HT-29 (cell line): ENCODE measurements at regions not wholly inside any gene's neighbourhood (a gene's known extent, or its start where the extent isn't known, plus 50 kb on each side); places are given as distances from the start of the nearest gene placed in this dataset.

Experiments
- DNase-seq: peaks from one replicate; pipeline ENCODE4 v3.0.0-alpha.2; 2015; ENCODE audit warnings: low spot score

DNA sequence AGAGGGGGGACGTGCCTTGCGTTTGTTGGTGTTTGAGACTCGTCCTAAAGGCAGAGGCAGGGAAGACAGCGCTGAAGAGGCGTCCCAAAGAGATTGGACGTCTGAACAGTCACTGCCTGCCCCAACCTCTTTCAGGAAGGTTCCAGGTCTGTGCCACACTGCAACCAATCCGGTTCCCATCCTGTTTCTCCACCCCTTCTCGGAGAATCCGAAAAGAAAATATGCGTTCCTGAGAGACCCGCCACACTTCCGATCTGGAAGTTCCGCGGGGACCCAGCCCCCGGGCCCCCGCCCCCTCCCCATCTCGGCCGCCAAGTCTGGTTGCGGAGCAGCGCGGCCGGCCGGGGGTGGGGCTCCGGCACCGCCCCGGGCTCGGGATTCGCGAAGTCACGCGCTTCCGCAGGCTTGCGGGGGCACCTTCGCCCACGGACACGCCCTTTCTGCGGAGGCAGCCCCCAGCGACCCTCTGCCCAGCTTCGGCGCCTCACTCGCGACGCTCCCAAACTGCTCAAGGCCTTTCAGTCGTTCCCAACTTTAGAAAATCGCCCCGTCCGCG lies 124.5 kb upstream of the DPYD start:
- no peak for DNase-seq

DNA sequence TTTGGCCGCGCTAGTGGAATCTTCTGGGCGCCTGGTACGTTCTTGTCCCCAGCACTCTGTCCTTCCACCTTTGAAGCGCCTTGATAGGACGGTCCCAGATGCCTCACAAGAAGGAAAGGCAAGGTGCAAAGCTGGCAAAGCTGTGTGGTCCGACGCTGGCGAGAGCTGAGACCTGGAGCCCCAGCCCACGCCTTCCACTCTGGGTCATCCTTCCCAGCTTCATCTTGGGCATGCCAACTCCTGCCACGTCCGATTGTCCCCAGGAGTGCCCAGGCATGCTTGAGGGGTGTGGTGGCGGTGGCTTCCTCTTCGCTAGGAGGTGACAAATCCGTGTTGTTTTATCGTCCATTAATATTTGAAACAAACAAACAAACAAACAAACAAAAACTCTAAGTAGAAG lies 123.9 kb upstream of the DPYD start:
- DNase-seq, result no peak

DNA sequence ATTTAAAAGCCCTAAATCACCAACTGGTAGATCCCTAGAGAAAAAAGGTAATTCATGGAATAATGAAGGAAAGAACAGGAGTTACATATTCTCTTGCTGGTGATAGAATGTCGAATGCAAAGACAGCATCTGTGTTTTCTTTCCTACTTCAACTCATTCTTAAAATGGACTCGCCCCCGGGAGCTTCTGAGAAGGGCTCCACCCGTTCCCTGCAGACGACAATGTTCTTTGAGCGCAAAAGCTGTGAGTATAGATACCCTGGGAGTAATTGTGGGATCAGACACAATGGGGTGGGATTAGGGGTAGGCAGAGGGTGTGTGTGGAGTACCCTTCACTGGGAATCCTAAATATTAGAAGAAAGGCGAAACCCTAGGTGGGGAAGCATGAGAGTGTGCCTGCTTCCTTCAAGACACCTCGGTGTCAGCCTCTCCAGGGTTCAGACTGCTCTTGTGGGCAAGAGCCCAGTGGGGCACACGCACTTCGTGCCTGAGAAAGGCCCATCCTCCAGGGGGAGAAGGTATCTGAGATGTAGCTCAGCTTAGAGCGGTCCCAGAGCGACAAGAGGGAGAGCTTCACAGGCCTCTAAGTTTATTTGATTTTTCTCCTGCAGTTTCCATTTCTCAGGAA lies 123.3 kb upstream of the DPYD start:
- no peak for DNase-seq

DNA sequence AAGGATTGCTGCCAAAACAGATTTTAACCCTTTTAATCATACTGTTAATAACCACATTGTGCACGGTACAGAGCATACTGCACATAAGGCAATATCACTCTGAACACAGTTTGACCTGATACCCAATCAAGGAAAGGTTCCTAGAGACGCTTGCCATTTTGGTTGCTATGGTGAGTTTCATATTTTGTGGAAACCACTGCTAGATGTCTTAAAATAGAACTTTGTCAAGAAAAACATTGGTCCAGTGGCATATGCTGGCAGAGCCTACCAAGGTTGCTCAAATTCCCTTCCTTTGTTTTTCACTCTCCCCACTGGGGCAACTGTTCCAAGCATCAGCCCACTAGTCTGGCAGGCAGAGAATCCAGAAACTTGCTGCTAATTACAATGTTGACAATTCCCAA lies 114.8 kb upstream of the DPYD start:
- no peak for DNase-seq

DNA sequence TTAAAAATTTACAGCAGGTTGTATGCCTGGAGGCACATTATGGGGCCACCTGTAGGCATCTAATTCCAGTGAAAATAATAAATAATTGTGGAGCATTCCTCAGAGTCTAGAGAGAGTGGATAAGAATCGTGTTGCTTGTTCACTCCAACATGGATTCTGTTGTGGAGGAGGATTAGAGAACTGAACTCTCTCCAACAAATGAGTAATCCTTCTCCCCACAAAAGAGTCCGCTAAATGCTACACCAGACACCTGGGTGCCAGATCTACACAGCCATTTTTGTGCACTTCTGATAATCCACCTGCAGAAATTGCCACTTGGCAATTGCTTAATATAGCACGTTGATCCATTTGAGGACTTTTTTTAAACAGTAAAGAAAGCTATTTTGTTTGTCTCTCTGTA lies 113.7 kb upstream of the DPYD start:
- DNase-seq, result no peak

DNA sequence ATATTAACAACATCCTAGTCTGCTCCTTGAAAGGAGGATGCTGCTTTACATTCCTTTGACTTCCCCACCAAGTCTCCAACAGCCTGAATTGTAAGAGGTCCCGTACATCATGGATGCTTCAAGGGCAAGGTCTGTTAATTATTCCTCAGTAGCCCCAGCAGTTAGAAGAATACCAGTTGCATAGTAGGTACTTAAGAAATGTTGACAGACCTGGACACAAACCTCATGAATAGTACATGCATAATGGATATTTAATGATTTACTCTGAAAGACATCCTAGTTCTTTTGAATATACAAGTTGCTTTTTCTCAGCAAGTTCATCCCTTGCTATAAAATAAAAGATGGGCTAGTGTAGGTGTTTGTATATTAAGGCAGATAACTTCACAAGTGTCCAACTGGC lies 112.1 kb upstream of the DPYD start:
- DNase-seq, result no peak

DNA sequence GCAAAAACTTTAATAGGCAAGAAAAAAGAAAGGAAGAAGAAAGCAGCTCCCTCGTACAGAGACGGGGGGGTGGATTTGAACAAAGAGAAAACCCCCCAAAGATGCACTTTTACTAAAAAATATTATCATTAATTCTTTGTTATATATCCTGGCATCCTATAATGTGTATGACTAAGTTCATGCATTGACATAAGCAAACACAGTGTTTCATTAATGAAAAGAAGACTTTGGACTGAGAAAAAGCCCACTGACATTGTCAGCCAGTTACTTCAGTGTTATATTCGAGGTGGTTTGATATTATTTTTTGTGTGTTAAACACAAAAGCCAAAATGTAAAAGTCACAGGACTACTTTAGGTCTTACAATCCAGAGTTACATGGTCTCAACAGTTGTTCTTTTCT lies 110.1 kb upstream of the DPYD start:
- no peak for DNase-seq

DNA sequence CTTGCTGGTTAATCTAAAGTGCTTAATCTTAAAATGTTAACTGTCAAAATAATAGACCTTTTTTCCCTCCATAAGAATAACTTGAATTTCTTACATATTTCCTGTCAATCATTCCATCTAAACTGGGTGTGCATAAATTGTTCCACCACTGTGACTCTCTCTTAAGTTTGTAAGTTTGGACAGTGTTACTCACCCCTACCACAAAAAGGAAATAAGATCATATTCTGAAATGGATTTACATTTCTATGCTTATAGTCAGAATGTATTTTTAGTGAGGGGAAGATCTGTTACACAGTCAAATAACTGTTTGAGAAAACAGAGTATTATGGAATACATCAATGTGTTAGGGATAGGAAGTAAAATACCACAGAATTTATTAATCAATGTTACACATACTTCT lies 109.6 kb upstream of the DPYD start:
- DNase-seq, result no peak

DNA sequence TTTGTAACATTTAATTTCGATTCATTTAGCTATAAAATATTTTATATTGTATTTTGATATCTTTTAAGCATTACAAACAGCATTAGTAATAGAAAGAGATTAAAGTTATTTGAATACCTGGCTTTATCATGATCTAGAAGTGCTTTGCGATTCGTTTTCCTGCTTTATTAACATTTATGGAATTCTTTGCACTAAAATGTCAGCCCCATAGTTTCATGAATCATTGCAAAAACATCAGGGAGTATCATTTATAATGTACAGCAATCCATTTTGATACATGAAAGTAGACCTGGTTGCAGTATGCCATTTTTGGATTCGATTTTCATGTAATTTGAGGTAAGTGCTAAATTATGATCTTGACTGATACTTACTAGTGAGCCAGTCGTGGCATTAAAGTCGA lies 108.0 kb upstream of the DPYD start:
- DNase-seq, result no peak

DNA sequence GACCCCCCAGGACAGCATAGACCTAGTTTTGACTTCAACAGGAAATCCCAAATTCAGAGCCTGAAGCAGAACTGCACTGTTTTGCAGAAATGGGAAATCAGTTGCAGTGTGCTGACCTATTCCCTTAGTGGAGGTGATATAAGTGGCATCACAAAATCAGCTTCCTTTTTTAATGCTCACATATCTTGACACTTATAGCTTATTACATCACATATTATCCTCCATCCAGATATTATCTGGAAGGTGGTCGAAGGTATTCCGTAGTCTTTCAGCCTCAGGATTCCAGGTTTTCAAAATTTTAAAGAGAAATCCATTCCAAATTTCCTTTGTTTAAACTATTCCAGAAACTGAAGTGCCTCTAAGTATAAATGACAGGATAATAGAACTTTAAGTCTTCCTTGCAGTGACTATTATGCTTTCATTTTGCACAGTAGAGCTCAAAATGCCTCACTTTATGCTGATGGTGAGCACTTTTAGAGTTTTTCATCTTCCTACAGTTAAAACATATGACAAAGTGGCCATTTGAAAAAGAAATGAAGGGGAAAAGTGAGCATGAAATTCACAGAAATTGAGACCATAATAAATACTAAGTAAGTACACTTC lies 106.4 kb upstream of the DPYD start:
- no peak for DNase-seq

DNA sequence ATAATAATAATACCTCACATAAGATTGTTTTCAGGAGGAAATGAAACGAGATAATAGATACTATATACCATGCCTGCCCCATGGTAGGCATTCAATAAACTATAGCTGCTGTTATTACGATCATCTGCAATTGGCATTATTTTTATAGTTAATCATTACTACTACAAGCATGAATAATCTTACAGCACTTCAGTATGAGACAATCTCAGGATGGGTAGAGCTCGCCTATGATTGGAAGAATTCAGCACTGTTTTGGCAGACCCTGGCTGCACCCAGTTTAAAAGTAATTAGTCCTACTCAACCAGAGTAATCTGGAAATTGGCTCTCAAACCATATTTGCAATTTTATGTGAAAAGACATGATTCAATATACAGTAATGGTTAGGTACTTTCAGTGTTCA lies 105.0 kb upstream of the DPYD start:
- DNase-seq, result no peak

DNA sequence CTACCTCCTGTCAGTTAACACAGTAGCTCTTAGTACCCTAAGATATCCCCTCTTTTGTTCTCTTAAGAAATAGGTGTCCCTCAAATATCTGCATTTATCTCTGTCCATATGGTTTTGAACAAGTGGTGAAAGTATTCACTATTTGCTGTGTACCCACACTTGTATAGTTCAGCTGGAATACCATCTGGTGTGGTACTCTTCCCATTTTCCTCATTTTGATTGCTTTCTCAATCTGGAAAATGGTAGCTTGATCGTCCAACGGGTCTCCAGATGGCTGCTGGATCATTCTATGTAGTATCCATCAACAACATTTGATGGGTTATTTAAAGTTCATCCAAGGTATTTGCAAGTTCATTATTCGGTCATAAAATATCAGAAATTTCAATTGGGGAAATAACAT lies 100.3 kb upstream of the DPYD start:
- no peak for DNase-seq

DNA sequence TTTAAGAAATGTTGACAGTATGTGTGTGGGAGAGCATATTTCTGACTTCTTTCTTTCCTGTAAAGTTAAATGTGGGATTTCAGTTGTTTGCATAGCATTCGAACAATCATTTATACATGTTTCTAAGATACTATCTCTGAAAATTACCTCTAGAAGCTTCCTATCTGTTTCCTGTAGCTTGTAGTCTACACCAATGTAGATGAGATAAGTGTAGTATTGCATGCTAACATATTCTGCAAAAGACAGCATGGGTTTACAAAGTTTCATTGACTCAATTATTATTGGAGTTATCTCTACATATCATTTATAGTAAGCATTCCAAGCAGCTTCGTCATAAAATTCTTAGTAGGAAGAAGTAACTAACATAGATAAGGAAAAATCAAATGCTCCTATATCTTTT lies 98.9 kb upstream of the DPYD start:
- peak; percentile 16 for DNase-seq

DNA sequence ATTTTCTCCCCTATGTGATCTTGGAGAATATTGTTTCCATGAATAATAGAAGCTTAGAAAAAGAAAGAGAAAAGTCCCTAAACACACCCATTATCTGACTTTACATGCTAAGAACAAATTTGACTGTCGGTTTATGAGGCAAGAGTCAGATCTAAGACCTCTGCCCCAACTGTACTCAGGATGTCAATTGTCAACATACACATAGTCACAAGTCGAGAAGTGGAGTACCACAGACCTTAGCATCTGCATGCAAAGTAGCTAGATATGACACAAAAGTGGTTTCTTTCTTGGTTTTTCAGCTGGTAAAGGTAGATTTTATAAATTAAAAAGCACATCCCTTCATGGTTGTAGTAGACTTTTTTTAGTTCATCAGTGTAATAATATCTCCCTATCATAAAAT lies 97.2 kb upstream of the DPYD start:
- DNase-seq, result no peak

DNA sequence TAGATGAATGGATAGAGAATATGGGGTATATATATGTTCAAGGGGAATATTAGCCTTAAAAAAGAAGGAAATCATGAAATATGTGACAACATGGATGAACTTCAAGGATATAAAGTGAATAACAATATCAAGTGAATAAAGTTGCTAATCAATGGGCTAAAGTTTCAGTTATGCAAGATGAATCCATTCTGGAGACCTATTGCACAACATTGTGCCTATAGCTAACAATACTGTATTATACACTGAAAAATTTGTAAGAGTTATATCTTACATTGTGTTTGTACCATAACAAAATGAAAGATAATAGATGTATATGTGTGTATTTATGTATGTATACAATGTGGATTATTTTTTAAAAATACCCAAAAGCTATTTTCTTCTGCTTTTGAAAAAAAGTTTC lies 96.3 kb upstream of the DPYD start:
- DNase-seq, result no peak

DNA sequence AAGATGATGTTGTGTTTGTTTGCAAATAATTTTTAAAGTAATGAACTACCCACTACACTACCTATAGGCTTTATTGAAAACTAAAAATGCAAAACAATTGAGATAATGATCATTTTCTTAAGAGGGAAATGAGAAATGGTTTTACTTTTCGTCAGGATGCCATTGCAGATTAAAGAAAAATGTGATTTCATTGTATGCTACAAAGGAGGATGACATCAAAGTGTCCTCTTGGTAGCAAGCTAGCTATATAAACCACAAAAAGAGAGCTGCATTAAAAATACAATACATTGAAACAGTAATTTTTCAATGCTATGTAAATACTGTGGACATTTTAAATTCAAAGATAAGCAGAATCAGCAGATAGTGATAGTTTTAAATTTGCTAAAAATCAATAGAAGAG lies 87.5 kb upstream of the DPYD start:
- no peak for DNase-seq

DNA sequence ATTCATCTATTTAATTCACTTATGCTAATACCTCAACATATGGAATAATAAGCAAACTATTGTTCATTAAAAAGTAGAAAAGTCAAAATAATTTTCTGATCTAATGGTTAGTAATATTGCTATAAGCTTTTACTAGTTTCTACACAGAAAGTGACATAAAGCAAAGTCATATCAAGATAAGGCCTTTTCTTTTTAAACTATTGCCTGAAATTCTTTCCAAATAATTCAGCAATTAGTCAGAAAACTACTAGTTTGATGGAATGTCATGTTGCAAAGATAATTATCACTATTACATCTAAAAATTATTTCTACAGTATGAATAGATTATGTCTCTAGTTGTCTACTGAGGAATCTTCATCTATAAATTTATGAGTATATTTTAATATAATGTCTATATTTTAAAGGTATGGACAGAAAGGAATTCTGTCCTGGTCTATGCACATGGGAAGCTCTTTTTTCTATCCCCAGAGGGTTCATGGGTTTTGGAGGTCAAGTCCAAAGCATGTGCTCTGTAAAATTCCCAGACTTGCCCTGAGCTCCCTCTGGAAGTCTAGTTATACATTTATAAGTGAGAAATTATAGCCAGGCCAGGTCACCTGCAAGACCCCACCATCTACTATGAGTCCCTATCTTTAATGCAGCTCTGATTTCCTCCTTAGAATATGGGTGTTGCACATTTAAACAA lies 84.6 kb upstream of the DPYD start:
- DNase-seq, result no peak

DNA sequence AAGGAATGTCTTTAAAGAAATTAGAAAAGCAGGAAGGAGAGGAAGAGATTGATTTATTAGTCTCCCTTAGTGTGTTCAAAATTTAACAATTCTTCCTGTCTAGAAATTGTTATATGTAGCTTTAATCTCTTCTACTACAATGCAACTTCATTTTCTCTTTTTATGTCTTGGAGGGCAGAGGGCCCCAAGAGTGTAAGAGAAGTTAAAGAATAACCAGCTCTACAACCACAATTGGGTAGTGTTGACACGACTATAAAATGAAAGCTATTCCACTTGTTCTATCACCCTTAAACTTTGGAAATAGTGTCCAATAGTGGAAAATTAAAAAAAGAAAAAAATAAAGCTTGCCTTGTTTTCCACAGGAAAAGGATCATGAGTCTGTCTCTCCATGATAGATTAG lies 82.6 kb upstream of the DPYD start:
- DNase-seq, result peak; percentile 34

DNA sequence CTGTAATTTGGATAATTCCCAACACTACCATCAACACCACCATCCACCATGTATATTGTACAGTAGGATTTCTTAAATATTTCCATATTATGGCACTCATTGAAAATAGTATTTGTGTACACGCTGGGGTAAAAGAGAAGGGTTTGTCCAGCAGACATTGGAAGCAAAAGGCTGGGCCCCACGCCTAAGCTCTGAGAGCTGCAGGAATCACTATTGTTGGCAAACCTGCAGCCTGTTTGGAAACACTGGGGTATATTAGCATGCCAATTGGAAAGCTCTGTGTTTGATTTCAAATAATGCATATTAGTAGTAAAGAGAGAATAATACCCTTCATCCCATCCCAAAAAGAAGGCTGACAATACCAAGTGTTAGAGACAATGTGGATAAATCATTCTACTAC lies 81.5 kb upstream of the DPYD start:
- DNase-seq, result no peak

DNA sequence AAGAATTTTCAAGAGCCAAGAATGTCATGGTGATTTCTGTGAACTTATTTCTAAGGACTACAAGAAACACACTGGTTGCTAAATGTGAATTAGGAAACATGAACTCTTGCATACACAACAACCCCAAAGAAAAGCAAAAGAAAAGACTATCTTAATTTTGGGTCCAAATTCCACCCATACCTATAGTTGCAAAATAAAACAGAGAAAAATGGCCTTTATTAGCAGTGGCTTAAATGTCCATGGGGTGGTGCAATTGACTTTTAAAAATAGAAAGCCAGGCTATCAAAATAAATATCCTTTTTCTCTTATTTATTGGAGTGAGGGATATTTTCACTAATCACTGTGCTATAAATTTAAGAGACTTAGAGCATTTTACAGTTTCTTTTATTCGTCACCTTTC lies 80.9 kb upstream of the DPYD start:
- no peak for DNase-seq

DNA sequence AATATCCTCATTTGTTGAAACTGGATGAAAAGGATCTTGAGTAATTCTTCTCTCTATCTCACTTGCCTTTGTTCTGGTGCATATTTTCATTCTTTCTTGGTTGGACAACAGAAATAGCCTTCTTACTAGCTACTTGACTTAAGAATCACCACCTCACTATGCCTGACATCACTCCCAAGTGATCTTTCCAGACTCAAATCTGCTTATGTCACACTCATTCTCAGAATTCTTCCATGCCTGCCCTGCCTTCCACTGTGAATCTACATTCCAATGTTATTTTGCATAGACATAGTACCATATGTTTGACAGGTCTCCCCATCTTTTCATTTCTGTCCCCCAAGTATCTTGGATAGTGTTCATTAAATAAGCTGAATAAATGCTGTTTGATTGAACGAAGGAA lies 78.5 kb upstream of the DPYD start:
- no peak for DNase-seq

DNA sequence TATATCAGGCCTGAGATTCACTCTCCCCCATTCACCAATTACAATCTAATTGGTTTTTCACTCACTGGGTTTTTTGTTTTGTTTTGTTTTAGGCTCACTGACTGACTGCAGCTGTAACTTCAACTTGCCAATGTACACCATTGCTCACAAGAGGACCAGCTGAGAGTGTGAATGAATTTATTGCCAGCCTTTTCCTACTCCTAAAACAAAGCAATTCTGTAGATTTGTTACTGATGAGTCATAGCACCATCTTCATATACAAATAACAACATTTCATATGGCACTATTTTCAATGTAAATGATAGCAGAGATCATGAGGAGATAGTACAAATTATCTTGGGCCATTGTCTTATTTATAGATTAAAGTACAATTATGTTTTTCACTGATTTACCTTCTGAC lies 76.0 kb upstream of the DPYD start:
- no peak for DNase-seq

DNA sequence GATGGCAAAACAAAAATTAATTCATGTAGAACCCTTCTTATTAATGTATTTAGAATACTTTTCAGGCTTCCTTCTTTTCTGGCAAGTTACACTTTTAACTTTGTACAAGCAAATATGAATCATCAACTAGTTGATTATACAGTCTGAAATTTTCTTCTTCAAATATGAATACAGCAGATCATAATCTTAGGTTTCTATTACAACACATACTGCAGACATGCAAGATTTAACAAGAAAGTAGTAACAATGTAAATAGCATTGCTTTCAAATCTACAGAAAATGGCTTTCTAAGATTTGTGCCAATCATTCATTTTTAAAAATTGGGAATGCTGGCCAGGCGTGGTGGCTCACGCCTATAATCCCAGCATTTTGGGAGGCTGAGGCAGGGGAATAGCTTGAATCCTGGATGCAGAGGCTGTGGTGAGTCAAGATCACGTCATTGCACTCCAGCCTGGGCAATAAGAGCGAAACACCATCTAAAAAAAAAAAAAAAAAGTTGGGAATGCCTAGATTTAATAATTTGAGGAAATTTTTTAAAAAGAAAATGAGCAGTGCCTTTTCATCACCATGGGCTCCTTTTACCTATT lies 68.4 kb upstream of the DPYD start:
- no peak for DNase-seq
